PC-3 (cell line): ENCODE measurements at regions not wholly inside any gene's neighbourhood (a gene's known extent, or its start where the extent isn't known, plus 50 kb on each side); places are given as distances from the start of the nearest gene placed in this dataset.

ENCODE experiments used
- CTCF ChIP-seq: fragments of 300-600 bp; sonication (generic); conservative IDR thresholded peaks from 2 replicates; pipeline ENCODE4 v1.5.1; 2017; ENCODE audit warnings: antibody characterized with exemption, low read depth, mild to moderate bottlenecking, low read length
- EZH2 ChIP-seq: fragments of 300-600 bp; sonication (generic); IDR thresholded peaks from one replicate; pipeline ENCODE4 v1.6.1; 2017; ENCODE audit warnings: antibody characterized with exemption, mild to moderate bottlenecking, low read length; ENCODE audit not compliant: unreplicated experiment

- no peak for TF ChIP-seq CTCF
- TF ChIP-seq EZH2 = no peak
Observed at GRCh38 chr15:63448266-63448665, 56.1 kb upstream of the USP3 start.
